H1 (cell line): ENCODE measurements at regions not wholly inside any gene's neighbourhood (a gene's known extent, or its start where the extent isn't known, plus 50 kb on each side); places are given as distances from the start of the nearest gene placed in this dataset.

Source experiments
- CTCF ChIA-PET: fragments of 300-600 bp; sonication (Branson Sonifier 250); formaldehyde crosslinking; loops from one replicate; lab custom pipeline; 2021; ENCODE audit not compliant: partially characterized antibody; lab: Charles Lee
- POLR2A ChIA-PET: fragments of 300-600 bp; sonication (Branson Sonifier 250); formaldehyde crosslinking; loops from one replicate; lab custom pipeline; 2021; ENCODE audit warnings: inconsistent platforms; ENCODE audit not compliant: partially characterized antibody; lab: Charles Lee
- DNase-seq, 2 experiments: peaks; one replicate each; pipeline versions ENCODE4 v3.0.0 to v3.0.0-alpha.2; 2010 to 2022; ENCODE audit warnings: low spot score in 2 of 2, low read depth in 1 of 2, mixed read lengths in 1 of 2
- FAIRE-seq: peaks from 2 replicates; lab custom pipeline; 2011; peaks lifted over from hg19 to GRCh38; lab: Jason Lieb, UNC
- H2AFZ ChIP-seq: 2 replicates; pipeline ENCODE4 v1.8.1; 2012; ENCODE audit warnings: low read length, inconsistent platforms
- H2AK5ac ChIP-seq: 2 replicates; pipeline ENCODE4 v1.6.1; 2013; ENCODE audit warnings: low read depth, low read length
- H2BK120ac ChIP-seq: replicated peaks from 2 replicates; pipeline ENCODE3; 2013; ENCODE audit warnings: low read depth, low read length, inconsistent platforms
- H2BK12ac ChIP-seq: 2 replicates; pipeline ENCODE4 v1.6.1; 2013; ENCODE audit warnings: low read depth, low read length
- H2BK15ac ChIP-seq: 2 replicates; pipeline ENCODE4 v1.6.1; 2013; ENCODE audit warnings: low read length
- H2BK20ac ChIP-seq: 2 replicates; pipeline ENCODE4 v1.6.1; 2013; ENCODE audit warnings: low read length
- H2BK5ac ChIP-seq: 2 replicates; pipeline ENCODE4 v1.6.1; 2013; ENCODE audit warnings: low read depth, low read length
- H3K14ac ChIP-seq: 2 replicates; pipeline ENCODE4 v1.6.1; 2013; ENCODE audit warnings: inconsistent platforms; ENCODE audit not compliant: insufficient read length
- H3K18ac ChIP-seq: 2 replicates; pipeline ENCODE4 v1.6.1; 2013; ENCODE audit warnings: low read length; ENCODE audit errors: extremely low read depth
- H3K23ac ChIP-seq: 2 replicates; pipeline ENCODE4 v1.6.1; 2013; ENCODE audit warnings: inconsistent platforms; ENCODE audit not compliant: insufficient read length
- H3K23me2 ChIP-seq: 2 replicates; pipeline ENCODE4 v1.6.1; 2013; ENCODE audit warnings: low read depth, low read length
- H3K27ac ChIP-seq: 2 replicates; pipeline ENCODE4 v1.6.1; 2011; ENCODE audit warnings: low read depth, low read length, inconsistent platforms
- H3K27me3 ChIP-seq, 4 experiments: replicated peaks in 1 of 4; 1 replicate in 1 of 4; 2 replicates in 3 of 4; pipeline versions ENCODE4 v1.6.1 to v1.8.1; 2011 to 2013; ENCODE audit warnings: low read length in 3 of 4, mild to moderate bottlenecking in 3 of 4, inconsistent platforms in 2 of 4, mixed read lengths in 2 of 4, moderate library complexity in 1 of 4; ENCODE audit not compliant: control insufficient read depth in 3 of 4, insufficient read depth in 3 of 4; ENCODE audit errors: extremely low read depth in 1 of 4
- H3K36me3 ChIP-seq, 4 experiments: 2 replicates each; pipeline versions ENCODE4 v1.6.1 to v1.8.1; 2011 to 2013; ENCODE audit warnings: mild to moderate bottlenecking in 4 of 4, low read length in 3 of 4, moderate library complexity in 2 of 4, control low read depth in 1 of 4, inconsistent platforms in 1 of 4; ENCODE audit not compliant: insufficient read depth in 4 of 4, control insufficient read depth in 2 of 4
- H3K4ac ChIP-seq: replicated peaks from 2 replicates; pipeline ENCODE3; 2013; ENCODE audit warnings: low read length, low read depth, mixed read lengths, inconsistent platforms; ENCODE audit not compliant: insufficient read length
- H3K4me1 ChIP-seq, 4 experiments: replicated peaks in 1 of 4; 1 replicate in 1 of 4; 2 replicates in 3 of 4; pipeline versions ENCODE4 v1.6.1 to v1.8.1; 2011 to 2013; ENCODE audit warnings: low read length in 3 of 4, inconsistent platforms in 2 of 4, mixed read lengths in 1 of 4; ENCODE audit not compliant: insufficient read depth in 4 of 4, control insufficient read depth in 3 of 4
- H3K4me2 ChIP-seq, 2 experiments: 2 replicates each; pipeline versions ENCODE4 v1.6.1 to v1.8.1; 2011 to 2013; ENCODE audit warnings: low read depth in 2 of 2, low read length in 2 of 2, control low read depth in 1 of 2, inconsistent platforms in 1 of 2, mild to moderate bottlenecking in 1 of 2; ENCODE audit not compliant: insufficient read depth in 1 of 2
- H3K4me3 ChIP-seq, 4 experiments: fragments of 200-600, 300-600 bp in 1 of 4; sonication (generic), shearing (Covaris generic), sonication (Bioruptor Twin) in 1 of 4; 2 replicates each; pipeline versions ENCODE4 v1.5.1 to v1.8.1; 2011 to 2016; ENCODE audit warnings: low read length in 4 of 4, low read depth in 3 of 4, control low read depth in 2 of 4, inconsistent platforms in 2 of 4, mild to moderate bottlenecking in 2 of 4, mixed read lengths in 1 of 4, moderate library complexity in 1 of 4; ENCODE audit not compliant: insufficient read depth in 2 of 4; ENCODE audit errors: extremely low read depth in 1 of 4
- H3K56ac ChIP-seq: replicated peaks from 2 replicates; pipeline ENCODE3; 2013; ENCODE audit warnings: low read depth, mild to moderate bottlenecking, mixed read lengths, low read length, inconsistent platforms; ENCODE audit not compliant: insufficient read length
- H3K79me1 ChIP-seq: 2 replicates; pipeline ENCODE4 v1.6.1; 2013; ENCODE audit warnings: low read depth, low read length, control low read depth
- H3K79me2 ChIP-seq, 2 experiments: 2 replicates each; pipeline versions ENCODE4 v1.6.1 to v1.8.1; 2012 to 2013; ENCODE audit warnings: low read length in 2 of 2, mild to moderate bottlenecking in 2 of 2, inconsistent platforms in 1 of 2; ENCODE audit not compliant: insufficient read depth in 2 of 2, control insufficient read depth in 1 of 2
- H3K9ac ChIP-seq, 4 experiments: replicated peaks in 1 of 4; 1 replicate in 1 of 4; 2 replicates in 3 of 4; pipeline versions ENCODE4 v1.6.1 to v1.8.1; 2011 to 2013; ENCODE audit warnings: low read depth in 3 of 4, low read length in 3 of 4, control low read depth in 2 of 4, mild to moderate bottlenecking in 2 of 4, moderate library complexity in 2 of 4, inconsistent platforms in 1 of 4; ENCODE audit errors: extremely low read depth in 1 of 4
- H3K9me3 ChIP-seq, 2 experiments: 2 replicates each; pipeline versions ENCODE4 v1.6.1 to v1.8.1; 2012 to 2013; ENCODE audit warnings: mild to moderate bottlenecking in 2 of 2, moderate library complexity in 2 of 2, control low read depth in 1 of 2, inconsistent platforms in 1 of 2, low read depth in 1 of 2, low read length in 1 of 2, mixed read lengths in 1 of 2; ENCODE audit not compliant: insufficient read depth in 2 of 2
- H4K20me1 ChIP-seq, 2 experiments: replicated peaks in 1 of 2; 2 replicates each; pipeline versions ENCODE3 to v1.8.1; 2011 to 2013; ENCODE audit warnings: inconsistent platforms in 2 of 2, low read length in 2 of 2, mild to moderate bottlenecking in 1 of 2; ENCODE audit not compliant: insufficient read depth in 2 of 2, control insufficient read depth in 1 of 2
- H4K5ac ChIP-seq: 2 replicates; pipeline ENCODE4 v1.6.1; 2013; ENCODE audit warnings: low read length, low read depth, mixed read lengths, inconsistent platforms; ENCODE audit not compliant: insufficient read length
- H4K8ac ChIP-seq: 2 replicates; pipeline ENCODE4 v1.8.0; 2013; ENCODE audit warnings: mild to moderate bottlenecking, moderate library complexity, low read length, inconsistent platforms; ENCODE audit not compliant: insufficient read depth; ENCODE audit errors: extremely low read depth
- H4K91ac ChIP-seq: replicated peaks from 2 replicates; pipeline ENCODE3; 2013; ENCODE audit warnings: low read length, mixed read lengths, inconsistent platforms; ENCODE audit not compliant: insufficient read length
- HDAC2 ChIP-seq, 2 experiments: fragments of 300-600 bp in 1 of 2; sonication (generic) in 1 of 2; IDR thresholded peaks; 2 replicates each; pipeline ENCODE4 v1.6.1; 2011 to 2012; ENCODE audit warnings: low read depth in 2 of 2, low read length in 2 of 2, mild to moderate bottlenecking in 2 of 2, moderate library complexity in 2 of 2, borderline replicate concordance in 1 of 2, inconsistent platforms in 1 of 2
- HDAC6 ChIP-seq: IDR thresholded peaks from one replicate; pipeline ENCODE4 v1.7.1; 2012; ENCODE audit warnings: low read depth, mild to moderate bottlenecking, inconsistent platforms, low read length, moderate library complexity
- RAD21 ChIP-seq, 2 experiments: IDR thresholded peaks in 1 of 2; conservative IDR thresholded peaks in 1 of 2; 2 replicates each; pipeline ENCODE4 v1.6.1; 2011; ENCODE audit warnings: low read depth in 2 of 2, low read length in 2 of 2, improper control_type of control experiment in 1 of 2, inconsistent platforms in 1 of 2, mild to moderate bottlenecking in 1 of 2, moderate library complexity in 1 of 2
- SP2 ChIP-seq: IDR thresholded peaks from 2 replicates; pipeline ENCODE4 v1.6.1; 2012; ENCODE audit warnings: mild to moderate bottlenecking, low read length, inconsistent platforms
- SRF ChIP-seq: IDR thresholded peaks from 2 replicates; pipeline ENCODE4 v1.6.1; 2011; ENCODE audit warnings: mild to moderate bottlenecking, low read depth, low read length, moderate library complexity
- TAF1 ChIP-seq: IDR thresholded peaks from 2 replicates; pipeline ENCODE4 v1.6.1; 2011; ENCODE audit warnings: mild to moderate bottlenecking, low read depth, low read length
- TEAD4 ChIP-seq: IDR thresholded peaks from 2 replicates; pipeline ENCODE4 v1.6.1; 2012; ENCODE audit warnings: low read depth, low read length, inconsistent platforms, mixed read lengths
- WGBS, 2 experiments: shearing (Covaris generic) in 1 of 2; methylation state at CpG; one replicate each; pipeline versions ENCODE4 v1.1.6 to v1.1.7; 2013 to 2015; ENCODE audit warnings: low lambda C conversion rate in 2 of 2, mixed read lengths in 2 of 2, inconsistent platforms in 1 of 2, low coverage in 1 of 2, missing lambda C conversion rate in 1 of 2; ENCODE audit not compliant: insufficient replicate concordance in 2 of 2, insufficient coverage in 1 of 2, insufficient read length in 1 of 2; ENCODE audit errors: extremely low coverage in 1 of 2, missing lambda C conversion rate in 1 of 2; 5-methylcytosine and 5-hydroxymethylcytosine counted together
- TF ChIP-seq, protein P1 (sequence below), 3 experiments: IDR thresholded peaks; 1 replicate in 2 of 3; 2 replicates in 1 of 3; pipeline versions ENCODE4 v1.5.1 to v1.6.1; 2011; ENCODE audit warnings: low read length in 3 of 3, mild to moderate bottlenecking in 3 of 3, inconsistent platforms in 2 of 3, low read depth in 1 of 3, moderate library complexity in 1 of 3; ENCODE audit not compliant: insufficient read depth in 1 of 3; ENCODE audit errors: control extremely low read depth in 1 of 3

DNA sequence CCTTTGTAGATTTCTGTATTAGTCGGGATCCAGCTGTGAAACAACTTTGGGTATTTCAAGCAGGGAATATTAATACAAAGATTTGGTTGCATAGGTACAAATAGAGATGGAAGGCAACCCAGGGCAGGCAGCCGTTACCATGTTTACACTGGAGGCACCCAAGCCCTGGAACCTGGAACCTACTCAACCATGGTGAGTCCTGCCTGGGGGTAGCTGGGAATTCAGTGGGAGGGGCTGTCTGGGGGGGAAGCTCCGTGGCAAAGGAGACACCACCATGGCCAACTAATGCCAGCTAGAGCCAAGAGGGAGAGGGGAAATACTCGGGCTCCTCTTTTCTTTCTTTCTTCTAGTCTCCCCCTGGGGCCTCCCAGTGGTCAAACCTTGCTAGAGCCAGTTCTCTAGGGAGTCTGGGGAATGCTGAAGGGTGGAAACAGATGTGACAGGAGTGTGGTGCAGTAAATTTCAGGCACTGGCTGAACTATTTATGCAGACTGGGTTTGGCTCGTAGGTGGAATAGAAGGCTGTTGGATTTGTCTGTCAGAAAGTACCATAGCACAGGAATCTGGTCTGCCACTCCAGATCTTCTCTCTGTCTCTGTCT lies 91.9 kb upstream of the CACNA1E start:
- no peak overlapping the region for H2BK20ac ChIP-seq
- H3K9ac ChIP-seq, result no peak overlapping the region
- H3K4me1 ChIP-seq, result no peaks in the 10 kb centered on the region
- H3K23ac ChIP-seq, result no peak overlapping the region
- H4K8ac ChIP-seq, result no peak overlapping the region
- H3K79me2 ChIP-seq, result no peaks in the 10 kb centered on the region
- H4K5ac ChIP-seq, result no peak overlapping the region
- no peak overlapping the region for H3K14ac ChIP-seq
- TF ChIP-seq SRF, result no peak
- TF ChIP-seq SP2, result no peak
- TF ChIP-seq TEAD4, result no peak
- TF ChIP-seq HDAC6, result no peak
- peak; percentile 39 to 58 for TF ChIP-seq RAD21 (IDR thresholded peaks at IDR 0.05 in 1 of 2, conservative IDR thresholded peaks at IDR 0.05 in 1 of 2; ENCODE audit: low read depth in 2 of 2, low read length in 2 of 2)
- no peak for TF ChIP-seq HDAC2 (IDR thresholded peaks at IDR 0.05; ENCODE audit: borderline replicate concordance in 1 of 2, low read depth in 2 of 2, low read length in 2 of 2)
- TF ChIP-seq TAF1, result no peak
- TF ChIP-seq, protein P1, sequence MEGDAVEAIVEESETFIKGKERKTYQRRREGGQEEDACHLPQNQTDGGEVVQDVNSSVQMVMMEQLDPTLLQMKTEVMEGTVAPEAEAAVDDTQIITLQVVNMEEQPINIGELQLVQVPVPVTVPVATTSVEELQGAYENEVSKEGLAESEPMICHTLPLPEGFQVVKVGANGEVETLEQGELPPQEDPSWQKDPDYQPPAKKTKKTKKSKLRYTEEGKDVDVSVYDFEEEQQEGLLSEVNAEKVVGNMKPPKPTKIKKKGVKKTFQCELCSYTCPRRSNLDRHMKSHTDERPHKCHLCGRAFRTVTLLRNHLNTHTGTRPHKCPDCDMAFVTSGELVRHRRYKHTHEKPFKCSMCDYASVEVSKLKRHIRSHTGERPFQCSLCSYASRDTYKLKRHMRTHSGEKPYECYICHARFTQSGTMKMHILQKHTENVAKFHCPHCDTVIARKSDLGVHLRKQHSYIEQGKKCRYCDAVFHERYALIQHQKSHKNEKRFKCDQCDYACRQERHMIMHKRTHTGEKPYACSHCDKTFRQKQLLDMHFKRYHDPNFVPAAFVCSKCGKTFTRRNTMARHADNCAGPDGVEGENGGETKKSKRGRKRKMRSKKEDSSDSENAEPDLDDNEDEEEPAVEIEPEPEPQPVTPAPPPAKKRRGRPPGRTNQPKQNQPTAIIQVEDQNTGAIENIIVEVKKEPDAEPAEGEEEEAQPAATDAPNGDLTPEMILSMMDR (IDR thresholded peaks at IDR 0.05; ENCODE audit: control extremely low read depth in 1 of 3, insufficient read depth in 1 of 3, low read depth in 1 of 3, low read length in 3 of 3), result peak; percentile 19 to 51 (median 44)
- DNase-seq (no peak), FAIRE-seq (peak; percentile 58)
- H3K18ac ChIP-seq, result no peak overlapping the region
- POLR2A ChIA-PET, result no interaction called here
- H2BK12ac ChIP-seq, result no peak overlapping the region
- no peaks in the 10 kb centered on the region for H4K20me1 ChIP-seq
- H2BK5ac ChIP-seq, result no peak overlapping the region
- H3K27me3 ChIP-seq, result no peaks in the 10 kb centered on the region
- peaks cover 2% of the 10 kb centered on the region; the same call in 1 of the 2 replicates for H3K23me2 ChIP-seq
- no peaks in the 10 kb centered on the region for H3K79me1 ChIP-seq
- no peaks in the 10 kb centered on the region for H3K9me3 ChIP-seq
- H4K91ac ChIP-seq, result no peak overlapping the region
- H3K4ac ChIP-seq, result no peak overlapping the region
- H3K27ac ChIP-seq, result no peak overlapping the region
- CTCF ChIA-PET, result interaction anchor here (0.5 to 9.3 kb wide), 12 partner anchors 9 to 1141 kb away, joined by 3 to 69 read pairs (median 4); no protein-coding TSS in a partner anchor
- H2AFZ ChIP-seq, result peak overlapping the region; percentile 64; the same call in 1 of the 2 replicates
- no peaks in the 10 kb centered on the region for H3K36me3 ChIP-seq
- H2BK15ac ChIP-seq, result no peak overlapping the region
- H3K4me2 ChIP-seq, result no peak overlapping the region
- no peak overlapping the region for H3K56ac ChIP-seq
- H2AK5ac ChIP-seq, result no peak overlapping the region
- 70% methylated on average over 4 of the region's 5 CpGs; no CpG with 5 or more reads in 1 of the 2 experiments for WGBS, 2 experiments
- H2BK120ac ChIP-seq, result no peak overlapping the region
- no peak overlapping the region for H3K4me3 ChIP-seq
